ENCODE measurements at regions not wholly inside any gene's neighbourhood (a gene's known extent, or its start where the extent isn't known, plus 50 kb on each side); places are given as distances from the start of the nearest gene placed in this dataset.
"Not testable (repeated sequence)": the region's sequence is repeated elsewhere in the genome, so short reads cannot be mapped to it uniquely, and the experiment has no call there.

DNA sequence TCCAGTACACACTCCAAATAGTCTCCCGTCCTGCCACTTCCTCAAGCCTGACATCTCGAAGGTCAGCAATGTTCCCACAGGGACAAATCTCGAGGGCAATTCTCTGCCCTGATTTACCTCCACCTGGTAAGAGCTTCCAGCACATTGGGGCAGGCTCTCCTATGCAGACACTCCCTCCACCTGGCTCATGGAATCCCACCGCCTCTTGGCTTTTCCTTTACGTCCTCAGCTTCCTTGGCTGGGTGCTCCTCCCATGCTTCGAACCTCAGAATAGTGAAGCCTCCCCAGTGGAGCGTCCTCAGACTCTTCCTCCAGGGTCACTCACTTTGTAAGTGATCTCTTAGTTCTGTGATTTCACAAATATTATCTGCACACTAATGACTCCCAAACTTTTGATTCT is 205.2 kb upstream of the ECI2 start:
- no peak for DNase-seq
- no peak overlapping the region for H3K27ac Mint-ChIP-seq
- H3K4me3 Mint-ChIP-seq: no peak overlapping the region
- H3K27me3 Mint-ChIP-seq (ENCODE audit: insufficient read depth): no peaks in the 10 kb centered on the region; the same call in none of the 2 replicates
- H3K9me3 Mint-ChIP-seq: peaks cover 4% of the 10 kb centered on the region
- peaks cover 11% of the 10 kb centered on the region for H3K36me3 Mint-ChIP-seq (ENCODE audit: low read depth)
- TF ChIP-seq, protein P1, sequence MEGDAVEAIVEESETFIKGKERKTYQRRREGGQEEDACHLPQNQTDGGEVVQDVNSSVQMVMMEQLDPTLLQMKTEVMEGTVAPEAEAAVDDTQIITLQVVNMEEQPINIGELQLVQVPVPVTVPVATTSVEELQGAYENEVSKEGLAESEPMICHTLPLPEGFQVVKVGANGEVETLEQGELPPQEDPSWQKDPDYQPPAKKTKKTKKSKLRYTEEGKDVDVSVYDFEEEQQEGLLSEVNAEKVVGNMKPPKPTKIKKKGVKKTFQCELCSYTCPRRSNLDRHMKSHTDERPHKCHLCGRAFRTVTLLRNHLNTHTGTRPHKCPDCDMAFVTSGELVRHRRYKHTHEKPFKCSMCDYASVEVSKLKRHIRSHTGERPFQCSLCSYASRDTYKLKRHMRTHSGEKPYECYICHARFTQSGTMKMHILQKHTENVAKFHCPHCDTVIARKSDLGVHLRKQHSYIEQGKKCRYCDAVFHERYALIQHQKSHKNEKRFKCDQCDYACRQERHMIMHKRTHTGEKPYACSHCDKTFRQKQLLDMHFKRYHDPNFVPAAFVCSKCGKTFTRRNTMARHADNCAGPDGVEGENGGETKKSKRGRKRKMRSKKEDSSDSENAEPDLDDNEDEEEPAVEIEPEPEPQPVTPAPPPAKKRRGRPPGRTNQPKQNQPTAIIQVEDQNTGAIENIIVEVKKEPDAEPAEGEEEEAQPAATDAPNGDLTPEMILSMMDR (IDR thresholded peaks at IDR 0.05): no peak
- peaks cover 14% of the 10 kb centered on the region for H3K4me1 Mint-ChIP-seq (ENCODE audit: low read depth)

DNA sequence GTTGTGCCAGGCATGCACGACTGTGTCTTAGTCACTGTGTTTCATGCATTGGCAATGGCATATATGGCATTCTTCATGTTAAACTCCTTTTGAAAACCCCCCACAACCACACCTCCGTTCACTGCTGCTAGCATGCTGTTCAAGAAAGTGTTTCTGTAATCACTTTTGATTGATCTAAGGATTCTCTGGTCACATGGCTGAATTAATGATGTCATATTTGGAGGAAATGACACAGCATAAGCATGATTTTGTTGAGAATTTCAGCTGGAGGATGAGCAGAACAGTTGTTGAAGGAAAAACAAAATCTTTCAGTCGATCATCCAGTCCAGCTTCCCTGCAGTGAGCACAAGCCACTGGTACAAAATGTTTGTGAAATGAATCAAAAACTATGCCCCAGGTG is 203.5 kb upstream of the ECI2 start:
- Mint-ChIP-seq H3K27me3 (ENCODE audit: insufficient read depth) (no peaks in the 10 kb centered on the region; the same call in none of the 2 replicates), H3K36me3 (ENCODE audit: low read depth) (peaks cover 11% of the 10 kb centered on the region), H3K4me1 (ENCODE audit: low read depth) (peaks cover under 1% of the 10 kb centered on the region; the same call in 1 of the 2 replicates), H3K27ac (no peak overlapping the region), H3K4me3 (no peak overlapping the region), H3K9me3 (peaks cover 4% of the 10 kb centered on the region)
- TF ChIP-seq, protein P1 (IDR thresholded peaks at IDR 0.05): no peak
- DNase-seq: no peak

DNA sequence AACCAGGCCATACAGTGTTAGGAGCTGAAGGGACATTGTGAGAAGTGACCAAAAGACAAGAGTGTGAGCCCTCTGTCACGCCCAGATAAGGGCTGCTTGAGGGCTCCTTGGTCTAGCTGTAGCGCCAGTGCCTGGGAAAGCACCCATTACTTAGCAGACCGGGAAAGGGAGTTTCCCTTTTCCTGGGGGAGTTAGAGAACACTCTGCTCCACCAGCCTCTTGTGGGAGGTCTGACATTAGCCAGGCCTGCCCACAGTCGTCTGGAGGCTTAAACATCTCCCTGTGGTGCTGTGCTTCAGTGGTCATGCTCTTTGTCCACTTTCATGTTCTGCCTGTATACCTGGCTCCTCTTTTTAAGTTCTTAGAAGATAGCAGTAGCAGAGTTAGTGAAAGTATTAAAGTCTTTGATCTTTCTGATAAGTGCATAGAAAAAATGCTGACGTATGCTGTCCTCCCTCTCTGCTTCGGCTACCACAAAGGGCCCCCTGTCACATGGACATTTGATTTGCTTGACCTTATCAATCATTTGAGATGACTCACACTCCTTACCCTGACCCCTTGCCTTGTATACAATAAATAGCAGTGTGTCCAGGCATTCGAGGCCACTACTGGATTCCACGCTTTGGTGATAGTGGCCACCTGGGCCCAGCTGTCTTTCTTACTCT is 201.5 kb upstream of the ECI2 start:
- H3K4me3 Mint-ChIP-seq: no peak overlapping the region
- H3K36me3 Mint-ChIP-seq (ENCODE audit: low read depth): peaks cover 15% of the 10 kb centered on the region
- no peak overlapping the region for H3K27ac Mint-ChIP-seq
- DNase-seq: no peak
- H3K9me3 Mint-ChIP-seq: peaks cover 4% of the 10 kb centered on the region
- H3K4me1 Mint-ChIP-seq (ENCODE audit: low read depth): no peaks in the 10 kb centered on the region; the same call in 1 of the 2 replicates
- H3K27me3 Mint-ChIP-seq (ENCODE audit: insufficient read depth): no peaks in the 10 kb centered on the region; the same call in none of the 2 replicates
- TF ChIP-seq, protein P1 (IDR thresholded peaks at IDR 0.05): no peak

DNA sequence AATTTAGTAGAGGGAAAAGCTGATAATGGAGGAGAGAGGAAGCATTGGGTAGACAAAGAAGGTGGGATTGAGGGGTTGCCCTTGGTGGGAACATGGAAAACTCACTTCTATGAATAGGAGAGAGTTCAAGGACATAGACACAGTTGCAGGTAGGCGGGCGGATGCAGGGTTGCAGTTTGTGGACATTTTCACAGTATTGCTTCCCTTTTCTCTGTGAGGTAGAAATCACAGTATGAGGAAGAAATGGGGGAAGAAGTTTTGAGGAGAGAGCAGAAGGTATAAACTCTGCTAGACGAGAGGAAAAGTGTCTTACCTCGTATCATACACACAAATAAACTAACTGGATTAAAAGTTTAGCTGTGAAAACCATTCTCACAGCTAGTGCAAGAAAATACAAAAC is 200.7 kb upstream of the ECI2 start:
- Mint-ChIP-seq H3K36me3 (ENCODE audit: low read depth) (peaks cover 15% of the 10 kb centered on the region), H3K9me3 (peaks cover 4% of the 10 kb centered on the region), H3K4me1 (ENCODE audit: low read depth) (no peaks in the 10 kb centered on the region; the same call in 1 of the 2 replicates), H3K27ac (no peak overlapping the region), H3K4me3 (no peak overlapping the region), H3K27me3 (ENCODE audit: insufficient read depth) (no peaks in the 10 kb centered on the region; the same call in none of the 2 replicates)
- TF ChIP-seq, protein P1 (IDR thresholded peaks at IDR 0.05): no peak
- DNase-seq: no peak

DNA sequence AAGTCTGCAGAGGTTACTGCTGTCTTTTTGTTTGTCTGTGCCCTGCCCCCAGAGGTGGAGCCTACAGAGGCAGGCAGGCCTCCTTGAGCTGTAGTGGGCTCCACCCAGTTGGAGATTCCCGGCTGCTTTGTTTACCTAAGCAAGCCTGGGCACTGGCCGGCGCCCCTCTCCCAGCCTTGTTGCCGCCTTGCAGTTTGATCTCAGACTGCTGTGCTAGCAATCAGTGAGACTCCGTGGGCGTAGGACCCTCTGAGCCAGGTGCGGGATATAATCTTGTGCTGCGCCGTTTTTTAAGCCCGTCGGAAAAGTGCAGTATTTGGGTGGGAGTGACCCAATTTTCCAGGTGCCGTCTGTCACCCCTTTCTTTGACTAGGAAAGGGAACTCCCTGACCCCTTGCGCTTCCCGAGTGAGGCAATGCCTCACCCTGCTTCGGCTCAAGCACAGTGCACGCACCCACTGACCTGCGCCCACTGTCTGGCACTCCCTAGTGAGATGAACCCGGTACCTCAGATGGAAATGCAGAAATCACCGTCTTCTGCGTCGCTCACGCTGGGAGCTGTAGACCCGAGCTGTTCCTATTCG is 198.9 kb upstream of the ECI2 start:
- DNase-seq; H3K9me3 Mint-ChIP-seq; H3K36me3 Mint-ChIP-seq (ENCODE audit: low read depth); H3K4me3 Mint-ChIP-seq; H3K27ac Mint-ChIP-seq; H3K27me3 Mint-ChIP-seq (ENCODE audit: insufficient read depth); H3K4me1 Mint-ChIP-seq (ENCODE audit: low read depth): not testable (repeated sequence)

DNA sequence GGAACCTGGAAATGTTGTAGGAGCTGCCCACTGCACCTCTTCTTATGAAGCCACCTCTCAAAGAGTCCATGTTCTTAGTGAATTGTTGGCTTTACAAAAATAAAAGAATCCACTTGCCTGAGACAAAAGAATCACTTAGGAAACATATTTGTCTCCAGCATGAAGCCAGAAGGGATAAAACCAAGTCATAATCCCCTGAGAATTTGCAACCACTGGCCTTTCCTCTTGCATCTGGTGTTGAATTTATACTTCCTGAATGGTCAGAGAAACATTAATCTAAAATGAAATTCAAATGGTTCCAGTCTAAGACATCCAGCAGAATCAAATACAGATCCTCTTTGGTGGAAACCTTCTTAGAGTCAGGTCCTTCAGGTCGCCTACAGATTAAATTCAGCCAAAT is 192.5 kb upstream of the ECI2 start:
- Mint-ChIP-seq H3K4me3 (no peak overlapping the region), H3K36me3 (ENCODE audit: low read depth) (no peaks in the 10 kb centered on the region; the same call in 1 of the 2 replicates), H3K27ac (no peak overlapping the region), H3K27me3 (ENCODE audit: insufficient read depth) (no peaks in the 10 kb centered on the region), H3K9me3 (no peaks in the 10 kb centered on the region), H3K4me1 (ENCODE audit: low read depth) (peaks cover 9% of the 10 kb centered on the region)
- DNase-seq: no peak
- TF ChIP-seq, protein P1 (IDR thresholded peaks at IDR 0.05): no peak
